Vagina (tissue), 2 donors: ENCODE measurements at regions not wholly inside any gene's neighbourhood (a gene's known extent, or its start where the extent isn't known, plus 50 kb on each side); places are given as distances from the start of the nearest gene placed in this dataset.

Experiments
- DNase-seq, 2 donors: peaks; one replicate each; pipeline ENCODE4 v3.0.0-alpha.2; 2017; ENCODE audit errors: extremely low spot score in 2 of 2
- H3K27ac ChIP-seq: fragments of 200-600 bp; sonication (generic); one replicate; pipeline ENCODE4 v1.5.1; 2019
- H3K27me3 ChIP-seq: fragments of 200-600 bp; sonication (generic); one replicate; pipeline ENCODE4 v1.5.1; 2019
- H3K36me3 ChIP-seq, 2 donors: fragments of 200-600 bp; sonication (generic); one replicate each; pipeline ENCODE4 v1.5.1; 2017 to 2019
- H3K4me1 ChIP-seq: fragments of 200-600 bp; sonication (generic); one replicate; pipeline ENCODE4 v1.5.1; 2019
- H3K4me3 ChIP-seq, 2 donors: fragments of 200-600 bp; sonication (generic); 1 replicate in 1 of 2; 2 replicates in 1 of 2; pipeline ENCODE4 v1.5.1; 2016 to 2019
- H3K9me3 ChIP-seq: fragments of 200-600 bp; sonication (generic); one replicate; pipeline ENCODE4 v1.5.1; 2019
- CTCF ChIP-seq, 3 experiments: fragments of 450-650 bp in 2 of 3; fragments of 200-600 bp in 1 of 3; sonication (generic) in 1 of 3; IDR thresholded peaks; one replicate each; pipeline ENCODE4 v1.5.1; 2017 to 2019; ENCODE audit warnings: antibody characterized with exemption in 3 of 3, mild to moderate bottlenecking in 2 of 3, moderate library complexity in 2 of 3
- POLR2A ChIP-seq, 2 donors: fragments of 450-650 bp; IDR thresholded peaks; one replicate each; pipeline ENCODE4 v1.6.1; 2017; ENCODE audit warnings: antibody characterized with exemption in 2 of 2, mild to moderate bottlenecking in 2 of 2, moderate library complexity in 2 of 2
- POLR2AphosphoS5 ChIP-seq, 2 donors: sonication (generic); formaldehyde crosslinking; IDR thresholded peaks; one replicate each; pipeline ENCODE4 v1.9.0; 2017; ENCODE audit warnings: antibody characterized with exemption in 2 of 2, mild to moderate bottlenecking in 2 of 2, low read depth in 1 of 2; ENCODE audit not compliant: insufficient read depth in 1 of 2
- intact Hi-C: fragments of 100-400 bp; cut with DNase I; formaldehyde crosslinking; loops from one replicate; pipeline ENCODE4 v1.15.1; 2023

GRCh38 chr15:94785091-94785490 is 553.7 kb downstream of the MCTP2 start:
- no peak for DNase-seq
- no peaks in the 10 kb centered on the region for H3K4me1 ChIP-seq
- H3K27me3 ChIP-seq: no peaks in the 10 kb centered on the region
- H3K4me3 ChIP-seq: no peak overlapping the region
- H3K36me3 ChIP-seq: no peaks in the 10 kb centered on the region
- no peak for TF ChIP-seq CTCF (IDR thresholded peaks at IDR 0.05)
- no peak for TF ChIP-seq POLR2A (IDR thresholded peaks at IDR 0.05)
- no peak for TF ChIP-seq POLR2AphosphoS5 (IDR thresholded peaks at IDR 0.05; ENCODE audit: insufficient read depth in 1 of 2, low read depth in 1 of 2)
- H3K9me3 ChIP-seq: no peaks in the 10 kb centered on the region
- H3K27ac ChIP-seq: no peak overlapping the region
- intact Hi-C loops: no loop called here

- DNase-seq: no peak
- H3K27ac ChIP-seq: no peak overlapping the region
- no peaks in the 10 kb centered on the region for H3K36me3 ChIP-seq
- no peak overlapping the region for H3K4me3 ChIP-seq
- no peaks in the 10 kb centered on the region for H3K4me1 ChIP-seq
- no peaks in the 10 kb centered on the region for H3K27me3 ChIP-seq
- H3K9me3 ChIP-seq: no peaks in the 10 kb centered on the region
- TF ChIP-seq POLR2AphosphoS5 (IDR thresholded peaks at IDR 0.05; ENCODE audit: insufficient read depth in 1 of 2, low read depth in 1 of 2) (no peak), POLR2A (IDR thresholded peaks at IDR 0.05) (no peak), CTCF (IDR thresholded peaks at IDR 0.05) (no peak)
- intact Hi-C loops: no loop called here
Observed at GRCh38 chr15:94791008-94791407, 559.6 kb downstream of the MCTP2 start.

GRCh38 chr15:94791510-94791909 is 560.1 kb downstream of the MCTP2 start:
- no peak for DNase-seq
- Histone ChIP-seq H3K9me3 (no peaks in the 10 kb centered on the region), H3K4me3 (no peak overlapping the region), H3K4me1 (no peaks in the 10 kb centered on the region), H3K27me3 (no peaks in the 10 kb centered on the region), H3K27ac (no peak overlapping the region), H3K36me3 (no peaks in the 10 kb centered on the region)
- intact Hi-C loops: no loop called here
- TF ChIP-seq POLR2AphosphoS5 (IDR thresholded peaks at IDR 0.05; ENCODE audit: insufficient read depth in 1 of 2, low read depth in 1 of 2) (no peak), POLR2A (IDR thresholded peaks at IDR 0.05) (no peak), CTCF (IDR thresholded peaks at IDR 0.05) (no peak)

GRCh38 chr15:94792196-94792595 is 560.8 kb downstream of the MCTP2 start:
- TF ChIP-seq POLR2AphosphoS5 (IDR thresholded peaks at IDR 0.05; ENCODE audit: insufficient read depth in 1 of 2, low read depth in 1 of 2): no peak
- TF ChIP-seq CTCF (IDR thresholded peaks at IDR 0.05): no peak
- TF ChIP-seq POLR2A (IDR thresholded peaks at IDR 0.05): no peak
- Histone ChIP-seq H3K36me3 (no peaks in the 10 kb centered on the region), H3K27me3 (no peaks in the 10 kb centered on the region), H3K4me3 (no peak overlapping the region), H3K4me1 (no peaks in the 10 kb centered on the region), H3K9me3 (no peaks in the 10 kb centered on the region), H3K27ac (no peak overlapping the region)
- intact Hi-C loops: no loop called here
- no peak for DNase-seq

GRCh38 chr15:94793207-94793606 is 561.8 kb downstream of the MCTP2 start:
- H3K4me3 ChIP-seq: no peak overlapping the region
- intact Hi-C loops: no loop called here
- H3K4me1 ChIP-seq: no peaks in the 10 kb centered on the region
- H3K9me3 ChIP-seq: no peaks in the 10 kb centered on the region
- no peaks in the 10 kb centered on the region for H3K27me3 ChIP-seq
- TF ChIP-seq POLR2AphosphoS5 (IDR thresholded peaks at IDR 0.05; ENCODE audit: insufficient read depth in 1 of 2, low read depth in 1 of 2) (no peak), POLR2A (IDR thresholded peaks at IDR 0.05) (no peak), CTCF (IDR thresholded peaks at IDR 0.05) (no peak)
- no peak for DNase-seq
- H3K27ac ChIP-seq: no peak overlapping the region
- no peaks in the 10 kb centered on the region for H3K36me3 ChIP-seq
